Right ventricle myocardium superior (tissue), 1 donor: ENCODE measurements at regions not wholly inside any gene's neighbourhood (a gene's known extent, or its start where the extent isn't known, plus 50 kb on each side); places are given as distances from the start of the nearest gene placed in this dataset.

ENCODE experiments used
- ATAC-seq: fragments of 200-7000 bp; cut with Tn5 transposase; one replicate; pipeline ENCODE4 v1.9.1; 2020; ENCODE audit warnings: mild to moderate bottlenecking; ENCODE audit not compliant: poor library complexity
- DNase-seq: peaks from one replicate; pipeline ENCODE4 v3.0.0-alpha.2; 2020
- intact Hi-C: fragments of 100-400 bp; cut with DNase I; formaldehyde crosslinking; loops from one replicate; pipeline ENCODE4 v1.11.2; 2022
- donor health status: DM: no; HTN: yes; CAD: no; lungs with severe emphysema.

- DNase-seq (no peak), ATAC-seq (no peak)
- intact Hi-C loops, result no loop called here
These were observed 78.4 kb upstream of the HS3ST5 start for GRCh38 chr6:114421199-114421598.

GRCh38 chr6:114419175-114419574 lies 76.4 kb upstream of the HS3ST5 start:
- intact Hi-C loops, result no loop called here
- DNase-seq (no peak), ATAC-seq (no peak)

GRCh38 chr6:114418304-114418972 lies 75.6 kb upstream of the HS3ST5 start:
- intact Hi-C loops, result no loop called here
- DNase-seq, result no peak
- ATAC-seq, result no peak

DNA sequence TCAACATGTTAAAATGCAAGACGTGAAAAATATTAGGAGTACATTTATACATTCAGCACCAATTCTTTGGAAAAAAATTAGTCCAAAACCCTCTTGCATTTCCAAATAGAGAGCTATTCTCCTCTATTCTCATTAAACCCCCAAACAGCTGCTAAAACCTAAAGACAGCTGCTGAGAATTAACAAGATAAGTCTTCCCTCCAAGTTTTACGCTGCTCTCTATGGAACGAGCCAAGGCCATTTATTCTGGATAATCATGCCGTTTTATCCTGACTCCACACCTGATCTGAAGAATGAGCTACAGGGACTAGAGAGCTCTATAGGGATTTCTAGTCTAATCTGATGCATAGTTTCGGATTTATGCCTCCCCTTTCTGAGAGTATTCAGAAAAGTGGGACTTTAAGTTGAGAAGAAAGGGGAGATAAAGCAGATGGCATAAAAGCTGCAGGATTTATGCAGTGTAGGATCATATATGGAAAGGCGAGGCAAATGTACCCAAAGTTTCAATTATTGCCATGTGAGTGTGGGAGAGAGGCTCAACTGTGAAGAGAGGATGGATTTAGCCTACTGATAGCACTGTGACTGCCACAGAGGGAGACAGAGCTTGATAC lies 64.7 kb upstream of the HS3ST5 start:
- DNase-seq (no peak), ATAC-seq (no peak)
- intact Hi-C loops, result no loop called here

DNA sequence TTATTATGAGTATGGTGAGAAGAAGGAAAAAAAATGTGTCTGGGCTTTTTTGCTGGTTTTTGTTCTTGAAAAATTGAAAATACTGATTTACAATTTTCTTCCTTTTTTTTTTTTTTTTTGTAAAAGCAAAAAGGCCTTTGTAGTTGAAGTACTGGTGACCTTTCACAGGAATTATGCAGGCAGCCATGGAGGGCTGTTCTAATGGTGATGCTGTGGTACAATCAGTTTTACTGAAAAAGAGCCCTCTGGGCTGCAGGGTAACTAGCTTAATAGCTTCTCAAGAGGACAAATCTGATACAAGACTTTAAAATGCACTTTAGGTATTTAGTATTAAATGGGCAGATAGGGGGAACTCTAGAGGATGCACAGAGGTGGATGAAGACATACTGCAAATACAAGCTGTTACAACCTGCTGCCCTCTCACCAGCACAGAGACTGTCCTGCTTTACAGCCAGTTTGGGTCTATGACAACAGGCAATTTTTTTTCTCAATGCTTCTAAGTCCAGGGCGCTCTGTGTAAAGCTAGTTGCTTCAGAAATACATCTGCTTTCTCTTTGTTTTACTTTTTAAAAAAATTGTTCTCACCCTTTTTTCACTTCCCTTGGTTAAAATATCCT lies 61.6 kb upstream of the HS3ST5 start:
- intact Hi-C loops, result no loop called here

GRCh38 chr6:114403858-114404257 lies 61.0 kb upstream of the HS3ST5 start:
- no peak for DNase-seq
- intact Hi-C loops, result no loop called here
- no peak for ATAC-seq

More for the DNA sequence above, 61.6 kb upstream of the HS3ST5 start:
- ATAC-seq (no peak), DNase-seq (no peak)

DNA sequence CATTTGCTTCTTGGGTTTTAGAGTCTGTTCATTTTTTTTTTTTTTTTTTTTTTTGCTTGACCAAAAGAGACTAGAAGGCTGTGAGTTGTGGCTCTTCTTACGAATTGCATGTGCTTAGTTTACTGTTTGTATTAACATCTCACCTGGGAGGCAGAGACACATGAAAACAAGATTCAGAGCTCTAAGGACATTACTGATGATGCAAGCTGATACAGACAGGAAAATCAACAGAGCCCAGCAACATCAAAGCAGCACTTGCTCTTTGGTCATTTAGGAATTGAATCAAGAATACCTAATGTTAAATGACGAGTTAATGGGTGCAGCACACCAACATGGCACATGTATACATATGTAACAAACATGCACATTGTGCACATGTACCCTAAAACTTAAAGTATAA lies 55.7 kb upstream of the HS3ST5 start:
- DNase-seq (no peak), ATAC-seq (no peak)
- intact Hi-C loops, result no loop called here
